NCI-H510A (cell line): ENCODE measurements at regions not wholly inside any gene's neighbourhood (a gene's known extent, or its start where the extent isn't known, plus 50 kb on each side); places are given as distances from the start of the nearest gene placed in this dataset.

ENCODE experiments used
- DNase-seq: peaks from one replicate; lab custom pipeline; 2025; lab: John Stamatoyannopoulos, UW

- no peak for DNase-seq
Observed at GRCh38 chr20:22740829-22741228, 156.5 kb upstream of the FOXA2 start.

GRCh38 chr20:22744341-22745193, 160.2 kb upstream of the FOXA2 start:
- DNase-seq: no peak

- no peak for DNase-seq
Observed at GRCh38 chr20:22745194-22745500, 160.8 kb upstream of the FOXA2 start.

- no peak for DNase-seq
Observed at GRCh38 chr20:22746957-22747356, 162.6 kb upstream of the FOXA2 start.

- DNase-seq: no peak
Observed at GRCh38 chr20:22752324-22752723, 168.0 kb upstream of the FOXA2 start.

- no peak for DNase-seq
Observed at GRCh38 chr20:22757424-22758183, 173.2 kb upstream of the FOXA2 start.

GRCh38 chr20:22758815-22759214, 174.4 kb upstream of the FOXA2 start:
- DNase-seq: no peak

GRCh38 chr20:22762576-22763256, 178.3 kb upstream of the FOXA2 start:
- no peak for DNase-seq

- DNase-seq: no peak
Observed at GRCh38 chr20:22763257-22763906, 179.0 kb upstream of the FOXA2 start.

- no peak for DNase-seq
Observed at GRCh38 chr20:22768266-22769178, 184.2 kb upstream of the FOXA2 start.

GRCh38 chr20:22770241-22770800, 185.9 kb upstream of the FOXA2 start:
- DNase-seq: no peak

GRCh38 chr20:22771706-22772105, 187.3 kb upstream of the FOXA2 start:
- DNase-seq: no peak

- DNase-seq: no peak
Observed at GRCh38 chr20:22773344-22773743, 189.0 kb upstream of the FOXA2 start.

- DNase-seq: no peak
Observed at GRCh38 chr20:22775256-22775655, 190.9 kb upstream of the FOXA2 start.

- DNase-seq: no peak
Observed at GRCh38 chr20:22775671-22776139, 191.3 kb upstream of the FOXA2 start.

- DNase-seq: no peak
Observed at GRCh38 chr20:22776369-22776768, 192.0 kb upstream of the FOXA2 start.

- no peak for DNase-seq
Observed at GRCh38 chr20:22779878-22780277, 195.5 kb upstream of the FOXA2 start.

GRCh38 chr20:22781869-22782268, 197.5 kb upstream of the FOXA2 start:
- no peak for DNase-seq

- DNase-seq: no peak
Observed at GRCh38 chr20:22789676-22790075, 205.3 kb upstream of the FOXA2 start.

- no peak for DNase-seq
Observed at GRCh38 chr20:22791396-22791795, 207.0 kb upstream of the FOXA2 start.
